MCF 10A (cell line): ENCODE measurements at regions not wholly inside any gene's neighbourhood (a gene's known extent, or its start where the extent isn't known, plus 50 kb on each side); places are given as distances from the start of the nearest gene placed in this dataset.
"Not testable (repeated sequence)": the region's sequence is repeated elsewhere in the genome, so short reads cannot be mapped to it uniquely, and the experiment has no call there.

Experiments used
- BruUV-seq: library from RNA; stranded (reverse); fragments of 400-500 nt; replicated peaks from 2 replicates; lab custom pipeline; 2021; lab: Mats Ljungman, UMichigan
- CTCF ChIA-PET: fragments of 300-600 bp; sonication (Branson Sonifier 250); formaldehyde crosslinking; extraction: SDS; loops from one replicate; lab custom pipeline; 2021; ENCODE audit warnings: antibody characterized with exemption, inconsistent platforms; lab: Yijun Ruan, JAX
- POLR2A ChIA-PET: fragments of 300-600, 350-650 bp; sonication (Branson Sonifier 250); formaldehyde crosslinking; extraction: SDS; loops from one replicate; lab custom pipeline; 2020; ENCODE audit warnings: antibody characterized with exemption, inconsistent platforms; lab: Yijun Ruan, JAX
- DNase-seq: peaks from one replicate; pipeline ENCODE4 v3.0.0-alpha.2; 2018; ENCODE audit not compliant: unreplicated experiment
- H3K27ac Mint-ChIP-seq: one replicate; pipeline ENCODE4 v1.8.0; 2022; ENCODE audit warnings: mild to moderate bottlenecking, low read depth, mixed read lengths; ENCODE audit not compliant: unreplicated experiment
- H3K27me3 Mint-ChIP-seq: one replicate; pipeline ENCODE4 v1.8.0; 2022; ENCODE audit warnings: mixed read lengths; ENCODE audit not compliant: insufficient read depth, unreplicated experiment
- H3K36me3 Mint-ChIP-seq: one replicate; pipeline ENCODE4 v1.8.0; 2022; ENCODE audit warnings: mild to moderate bottlenecking, moderate library complexity, mixed read lengths; ENCODE audit not compliant: insufficient read depth, unreplicated experiment
- H3K4me1 Mint-ChIP-seq: one replicate; pipeline ENCODE4 v1.8.0; 2022; ENCODE audit warnings: mixed read lengths; ENCODE audit not compliant: insufficient read depth, unreplicated experiment
- H3K4me3 Mint-ChIP-seq: one replicate; pipeline ENCODE4 v1.8.0; 2022; ENCODE audit warnings: mild to moderate bottlenecking, moderate library complexity, mixed read lengths; ENCODE audit not compliant: unreplicated experiment
- H3K9me3 Mint-ChIP-seq: one replicate; pipeline ENCODE4 v1.8.0; 2022; ENCODE audit warnings: mixed read lengths; ENCODE audit not compliant: unreplicated experiment
- intact Hi-C: fragments of 100-400 bp; cut with micrococcal nuclease; formaldehyde crosslinking; loops from 2 replicates; pipeline ENCODE4 v1.14.1; 2022
- TF ChIP-seq, protein P1 (sequence below): fragments of 200-600 bp; IDR thresholded peaks from one replicate; pipeline ENCODE4 v1.8.0; 2022; ENCODE audit warnings: antibody characterized with exemption, mild to moderate bottlenecking; ENCODE audit not compliant: unreplicated experiment

DNA sequence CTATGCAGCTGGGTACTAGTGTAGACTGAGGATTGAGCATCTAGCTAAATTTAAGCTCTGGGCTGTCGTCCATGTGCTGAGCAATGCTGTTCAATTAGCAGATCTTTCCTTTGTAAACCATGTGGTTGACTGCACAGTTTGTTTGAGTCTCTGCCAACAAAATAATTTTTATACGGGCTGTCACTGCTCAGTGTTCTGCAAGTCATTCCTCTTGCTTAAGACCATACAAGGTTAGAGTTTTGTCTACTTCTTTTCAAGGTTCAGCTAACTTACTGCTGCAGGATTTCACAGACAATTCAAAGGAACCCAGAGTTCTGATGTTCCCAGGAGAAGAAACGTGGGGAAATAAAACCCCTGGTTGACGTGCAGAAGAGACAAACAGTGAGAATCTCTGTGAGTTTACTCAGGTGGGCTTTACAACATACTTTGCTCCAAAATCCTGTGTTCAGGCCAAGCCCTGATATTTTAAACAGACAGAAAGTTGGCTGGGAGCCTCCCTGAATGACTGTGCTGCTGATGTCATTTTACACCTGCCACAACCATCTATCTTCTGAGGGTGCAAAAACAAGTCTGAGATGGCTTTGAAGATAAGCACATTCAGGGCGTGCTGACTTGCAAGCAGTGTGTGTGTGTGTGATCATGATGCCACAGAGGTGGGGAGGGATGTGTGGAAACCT is 177.1 kb upstream of the SVIL start:
- CTCF ChIA-PET = no interaction called here
- H3K9me3 Mint-ChIP-seq = no peaks in the 10 kb centered on the region
- TF ChIP-seq, protein P1, sequence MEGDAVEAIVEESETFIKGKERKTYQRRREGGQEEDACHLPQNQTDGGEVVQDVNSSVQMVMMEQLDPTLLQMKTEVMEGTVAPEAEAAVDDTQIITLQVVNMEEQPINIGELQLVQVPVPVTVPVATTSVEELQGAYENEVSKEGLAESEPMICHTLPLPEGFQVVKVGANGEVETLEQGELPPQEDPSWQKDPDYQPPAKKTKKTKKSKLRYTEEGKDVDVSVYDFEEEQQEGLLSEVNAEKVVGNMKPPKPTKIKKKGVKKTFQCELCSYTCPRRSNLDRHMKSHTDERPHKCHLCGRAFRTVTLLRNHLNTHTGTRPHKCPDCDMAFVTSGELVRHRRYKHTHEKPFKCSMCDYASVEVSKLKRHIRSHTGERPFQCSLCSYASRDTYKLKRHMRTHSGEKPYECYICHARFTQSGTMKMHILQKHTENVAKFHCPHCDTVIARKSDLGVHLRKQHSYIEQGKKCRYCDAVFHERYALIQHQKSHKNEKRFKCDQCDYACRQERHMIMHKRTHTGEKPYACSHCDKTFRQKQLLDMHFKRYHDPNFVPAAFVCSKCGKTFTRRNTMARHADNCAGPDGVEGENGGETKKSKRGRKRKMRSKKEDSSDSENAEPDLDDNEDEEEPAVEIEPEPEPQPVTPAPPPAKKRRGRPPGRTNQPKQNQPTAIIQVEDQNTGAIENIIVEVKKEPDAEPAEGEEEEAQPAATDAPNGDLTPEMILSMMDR = no peak
- intact Hi-C loops = no loop called here
- no peak overlapping the region for H3K4me3 Mint-ChIP-seq
- POLR2A ChIA-PET = interaction anchor here (0.7 to 1.9 kb wide), 13 partner anchors 11 to 309 kb away, joined by 3 to 11 read pairs (median 4); no protein-coding TSS in a partner anchor
- no peaks in the 10 kb centered on the region for H3K27me3 Mint-ChIP-seq
- H3K27ac Mint-ChIP-seq = peak overlapping the region; percentile 83
- no peaks in the 10 kb centered on the region for H3K36me3 Mint-ChIP-seq
- peaks cover 36% of the 10 kb centered on the region for H3K4me1 Mint-ChIP-seq
- no TSS peak for BruUV-seq
- DNase-seq = peak; percentile 85

DNA sequence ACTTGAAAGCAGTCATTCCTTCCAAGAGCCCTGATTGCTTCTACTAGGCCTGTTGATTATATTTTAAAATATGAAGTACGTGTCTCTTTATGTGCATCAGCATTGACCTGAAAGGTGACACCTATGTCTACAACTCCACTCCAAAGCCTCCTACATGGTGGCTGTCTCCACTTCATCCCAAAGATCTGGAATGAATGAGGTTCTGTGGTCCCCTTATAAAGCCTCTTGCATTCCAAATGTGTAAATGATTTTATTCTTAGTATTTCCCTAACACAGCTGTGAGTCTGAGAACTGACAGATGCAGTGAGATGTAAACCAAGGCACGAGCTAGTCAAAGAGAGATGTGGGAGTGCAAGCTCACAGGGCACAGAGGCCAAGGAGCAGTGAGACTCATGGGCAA is 176.0 kb upstream of the SVIL start:
- CTCF ChIA-PET = interaction anchor here (1.0 kb wide), 1 partner anchor 10 kb away, joined by 3 read pairs; no protein-coding TSS in a partner anchor

DNA sequence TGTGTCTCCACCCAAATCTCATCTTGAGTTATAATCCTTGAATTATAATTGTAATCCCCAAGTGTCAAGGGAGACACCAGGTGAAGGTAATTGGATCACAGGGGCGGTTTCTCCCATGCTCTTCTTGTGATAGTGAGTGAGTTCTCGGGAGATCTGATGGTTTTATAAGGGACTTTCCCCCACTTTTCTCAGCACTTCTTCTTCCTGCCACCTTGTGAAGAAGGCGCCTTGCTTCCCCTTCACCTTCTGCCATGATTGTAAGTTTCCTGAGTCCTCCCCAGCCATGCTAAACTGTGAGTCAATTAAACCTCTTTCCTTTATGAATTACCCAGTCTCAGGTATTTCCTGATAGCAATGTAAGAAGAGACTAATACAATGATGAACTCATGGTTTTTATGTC is 175.5 kb upstream of the SVIL start:
- H3K9me3 Mint-ChIP-seq, DNase-seq, H3K36me3 Mint-ChIP-seq, H3K27me3 Mint-ChIP-seq, H3K4me3 Mint-ChIP-seq, BruUV-seq, intact Hi-C loops, CTCF ChIA-PET: not testable (repeated sequence)
- POLR2A ChIA-PET = interaction anchor here (1.5 kb wide), 1 partner anchor 76 kb away, joined by 5 read pairs; no protein-coding TSS in a partner anchor
- Mint-ChIP-seq H3K4me1 (peaks cover 44% of the 10 kb centered on the region), H3K27ac (peak overlapping the region; percentile 83)

More for the DNA sequence above, 176.0 kb upstream of the SVIL start:
- Mint-ChIP-seq H3K36me3 (no peaks in the 10 kb centered on the region), H3K4me1 (peaks cover 38% of the 10 kb centered on the region), H3K4me3 (no peak overlapping the region), H3K27me3 (no peaks in the 10 kb centered on the region), H3K27ac (peak overlapping the region; percentile 83), H3K9me3 (no peaks in the 10 kb centered on the region)
- intact Hi-C loops = no loop called here
- no TSS peak for BruUV-seq
- TF ChIP-seq, protein P1 = no peak
- DNase-seq = no peak
- POLR2A ChIA-PET = interaction anchor here (1.0 to 1.5 kb wide), 2 partner anchors 44 to 77 kb away, joined by 3 to 5 read pairs; no protein-coding TSS in a partner anchor

DNA sequence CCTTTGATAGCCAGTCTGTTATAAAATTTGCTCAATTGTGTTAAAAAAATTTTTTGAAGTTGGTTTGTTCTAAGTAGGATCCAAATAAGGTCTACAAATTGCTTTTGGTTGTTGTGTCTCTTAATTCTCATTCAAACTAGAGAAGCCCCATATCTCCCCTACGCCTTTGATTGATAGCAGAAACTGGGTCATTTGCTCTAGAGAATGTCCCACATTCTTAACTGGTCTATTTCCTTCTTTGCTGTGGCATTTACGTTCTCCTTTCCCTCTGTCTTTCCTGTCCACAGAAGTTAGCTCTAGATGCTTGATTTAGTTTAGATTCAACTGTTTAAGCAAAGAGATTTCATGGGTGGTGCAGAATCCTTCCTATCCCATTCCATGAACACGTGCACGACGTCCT is 174.6 kb upstream of the SVIL start:
- peaks cover 52% of the 10 kb centered on the region for H3K4me1 Mint-ChIP-seq

More for the DNA sequence above, 174.6 kb upstream of the SVIL start:
- no peak overlapping the region for H3K27ac Mint-ChIP-seq
- no peaks in the 10 kb centered on the region for H3K36me3 Mint-ChIP-seq
- ChIA-PET POLR2A (no interaction called here), CTCF (no interaction called here)
- no peaks in the 10 kb centered on the region for H3K27me3 Mint-ChIP-seq
- no peak for DNase-seq
- no TSS peak for BruUV-seq
- no peak overlapping the region for H3K4me3 Mint-ChIP-seq
- TF ChIP-seq, protein P1 = no peak
- intact Hi-C loops = loop anchor here (5.0 kb wide), 1 partner anchor 72 kb away; no protein-coding TSS in a partner anchor
- no peaks in the 10 kb centered on the region for H3K9me3 Mint-ChIP-seq
